Heart right ventricle (tissue), 16 donors: ENCODE measurements at regions not wholly inside any gene's neighbourhood (a gene's known extent, or its start where the extent isn't known, plus 50 kb on each side); places are given as distances from the start of the nearest gene placed in this dataset.
"Not testable (repeated sequence)": the region's sequence is repeated elsewhere in the genome, so short reads cannot be mapped to it uniquely, and the experiment has no call there.

Experiments
- ATAC-seq, 8 donors: fragments of 200-7000 bp; cut with Tn5 transposase; one replicate each; pipeline ENCODE4 v1.9.1; 2020; ENCODE audit warnings: mild to moderate bottlenecking in 8 of 8, moderate library complexity in 8 of 8, moderate number of reproducible peaks in 1 of 8
- DNase-seq, 2 donors: peaks; one replicate each; pipeline ENCODE4 v3.0.0-alpha.2; 2020
- H3K27ac ChIP-seq, 10 donors: fragments of 200-600 bp; sonication (generic) in 2 of 10; one replicate each; pipeline versions ENCODE4 v1.5.0 to v1.8.0; 2020 to 2022; ENCODE audit warnings: mild to moderate bottlenecking in 3 of 10
- H3K27me3 ChIP-seq, 7 donors: fragments of 200-600 bp; one replicate each; pipeline ENCODE4 v1.8.0; 2021 to 2022; ENCODE audit warnings: mild to moderate bottlenecking in 2 of 7
- H3K36me3 ChIP-seq, 9 donors: fragments of 200-600 bp; sonication (generic) in 1 of 9; one replicate each; pipeline versions ENCODE4 v1.5.0 to v1.8.0; 2020 to 2022; ENCODE audit warnings: mild to moderate bottlenecking in 2 of 9
- H3K4me1 ChIP-seq, 9 donors: fragments of 200-600 bp; sonication (generic) in 1 of 9; one replicate each; pipeline versions ENCODE4 v1.5.0 to v1.8.0; 2020 to 2022; ENCODE audit warnings: mild to moderate bottlenecking in 4 of 9
- H3K4me3 ChIP-seq, 10 donors: fragments of 200-600 bp; sonication (generic) in 2 of 10; one replicate each; pipeline versions ENCODE4 v1.5.0 to v1.8.0; 2020 to 2022; ENCODE audit warnings: mild to moderate bottlenecking in 7 of 10, moderate library complexity in 2 of 10
- H3K9me3 ChIP-seq, 11 donors: fragments of 200-600 bp in 10 of 11; sonication (generic) in 2 of 11; one replicate each; pipeline versions ENCODE4 v1.5.0 to v1.8.0; 2013 to 2022; ENCODE audit warnings: mild to moderate bottlenecking in 2 of 11, control low read depth in 1 of 11, moderate library complexity in 1 of 11
- WGBS, 2 donors: extraction: QIAGEN DNeasy Blood & Tissue Kit; methylation state at CpG; one replicate each; pipeline ENCODE4 v1.1.7; 2013; ENCODE audit warnings: inconsistent platforms in 1 of 2; 5-methylcytosine and 5-hydroxymethylcytosine counted together
- intact Hi-C, 10 donors: fragments of 100-400 bp; cut with DNase I; formaldehyde crosslinking; loops; one replicate each; pipeline versions ENCODE4 v1.11.1 to v1.14.2; 2022
- TF ChIP-seq, protein P1 (sequence below), 9 donors: fragments of 200-600 bp; sonication (generic) in 2 of 9; IDR thresholded peaks; one replicate each; pipeline versions ENCODE4 v1.5.0 to v1.8.0; 2021 to 2022; ENCODE audit warnings: antibody characterized with exemption in 9 of 9, mild to moderate bottlenecking in 5 of 9, moderate library complexity in 1 of 9
- donor health status: Arrhythmogenic right ventricular cardiomyopathy.
- donor health status: ischemic (EF 13 %, LVEDD 7.1; RV severe dilation, severe dysfunction).
- donor health status: healthy with polysubstance abuse.
- donor health status: DM: no; HTN: yes; CAD: no.
- donor health status: DM: no; HTN: no; CAD: no.
- donor health status: ischemic (EF 25% LVEDD 6.9; RV normal size, moderate dysfunction).
- donor health status: ischemic (EF 25% LVEDD 5.7; RV mildly dilated, moderate dysfunction).
- donor health status: healthy.
- donor health status: DM: yes; HTN: yes; CAD: no.
- donor health status: Ischemic cardiomyopathy.
- donor health status: ischemic (EF 35%, LVEDD 5.7; RV mildly dilated, moderate dysfunction).
- donor health status: nonischemic (EF 11% LVEDD 7.7; RV severe dilation, severe dysfunction).
- donor health status: DM: yes; HTN: yes; CAD: no.
- donor health status: PGD.
- donor health status: ischemic (EF 29% LVEDD 5.4; RV normal size, mild dysfunction).
- donor health status: nonischemic (EF 23%, LVEDD 6.1; RV moderate dilation, normal function).

DNA sequence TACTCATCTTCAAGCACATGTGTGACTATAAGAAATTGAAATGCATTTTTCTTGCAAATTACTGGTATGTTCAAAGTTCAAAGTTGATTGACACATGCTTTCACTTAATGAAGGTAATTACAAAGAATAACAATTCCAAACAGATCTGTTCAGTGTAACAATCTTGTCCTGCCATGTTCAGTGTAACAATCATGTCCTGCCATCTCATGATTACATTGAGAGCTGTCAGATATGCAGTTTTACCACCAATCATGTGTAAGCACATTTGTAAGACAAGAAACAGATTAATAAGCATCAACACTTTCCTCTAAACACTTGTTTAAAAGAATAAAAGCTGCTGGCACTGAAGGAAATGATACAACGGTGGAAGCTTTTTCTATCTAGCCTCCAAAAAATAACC lies 80.3 kb upstream of the ZNF281 start:
- no peaks in the 10 kb centered on the region for H3K36me3 ChIP-seq
- no peak overlapping the region for H3K27ac ChIP-seq
- DNase-seq (no peak), ATAC-seq (no peak)
- intact Hi-C loops, result loop anchor here in 1 of 10 donors (10.0 kb wide), 2 partner anchors 175 to 535 kb away; no protein-coding TSS in a partner anchor
- TF ChIP-seq, protein P1, sequence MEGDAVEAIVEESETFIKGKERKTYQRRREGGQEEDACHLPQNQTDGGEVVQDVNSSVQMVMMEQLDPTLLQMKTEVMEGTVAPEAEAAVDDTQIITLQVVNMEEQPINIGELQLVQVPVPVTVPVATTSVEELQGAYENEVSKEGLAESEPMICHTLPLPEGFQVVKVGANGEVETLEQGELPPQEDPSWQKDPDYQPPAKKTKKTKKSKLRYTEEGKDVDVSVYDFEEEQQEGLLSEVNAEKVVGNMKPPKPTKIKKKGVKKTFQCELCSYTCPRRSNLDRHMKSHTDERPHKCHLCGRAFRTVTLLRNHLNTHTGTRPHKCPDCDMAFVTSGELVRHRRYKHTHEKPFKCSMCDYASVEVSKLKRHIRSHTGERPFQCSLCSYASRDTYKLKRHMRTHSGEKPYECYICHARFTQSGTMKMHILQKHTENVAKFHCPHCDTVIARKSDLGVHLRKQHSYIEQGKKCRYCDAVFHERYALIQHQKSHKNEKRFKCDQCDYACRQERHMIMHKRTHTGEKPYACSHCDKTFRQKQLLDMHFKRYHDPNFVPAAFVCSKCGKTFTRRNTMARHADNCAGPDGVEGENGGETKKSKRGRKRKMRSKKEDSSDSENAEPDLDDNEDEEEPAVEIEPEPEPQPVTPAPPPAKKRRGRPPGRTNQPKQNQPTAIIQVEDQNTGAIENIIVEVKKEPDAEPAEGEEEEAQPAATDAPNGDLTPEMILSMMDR (IDR thresholded peaks at IDR 0.05), result no peak
- peaks cover 0 to 6% (median 0%) of the 10 kb centered on the region in 9 donors for H3K4me1 ChIP-seq
- WGBS, 2 donors, result 28 to 29% methylated on average over 1 of the region's 1 CpG
- peaks cover 0 to 17% (median 5%) of the 10 kb centered on the region in 7 donors for H3K27me3 ChIP-seq
- no peaks in the 10 kb centered on the region for H3K9me3 ChIP-seq
- H3K4me3 ChIP-seq, result no peak overlapping the region

DNA sequence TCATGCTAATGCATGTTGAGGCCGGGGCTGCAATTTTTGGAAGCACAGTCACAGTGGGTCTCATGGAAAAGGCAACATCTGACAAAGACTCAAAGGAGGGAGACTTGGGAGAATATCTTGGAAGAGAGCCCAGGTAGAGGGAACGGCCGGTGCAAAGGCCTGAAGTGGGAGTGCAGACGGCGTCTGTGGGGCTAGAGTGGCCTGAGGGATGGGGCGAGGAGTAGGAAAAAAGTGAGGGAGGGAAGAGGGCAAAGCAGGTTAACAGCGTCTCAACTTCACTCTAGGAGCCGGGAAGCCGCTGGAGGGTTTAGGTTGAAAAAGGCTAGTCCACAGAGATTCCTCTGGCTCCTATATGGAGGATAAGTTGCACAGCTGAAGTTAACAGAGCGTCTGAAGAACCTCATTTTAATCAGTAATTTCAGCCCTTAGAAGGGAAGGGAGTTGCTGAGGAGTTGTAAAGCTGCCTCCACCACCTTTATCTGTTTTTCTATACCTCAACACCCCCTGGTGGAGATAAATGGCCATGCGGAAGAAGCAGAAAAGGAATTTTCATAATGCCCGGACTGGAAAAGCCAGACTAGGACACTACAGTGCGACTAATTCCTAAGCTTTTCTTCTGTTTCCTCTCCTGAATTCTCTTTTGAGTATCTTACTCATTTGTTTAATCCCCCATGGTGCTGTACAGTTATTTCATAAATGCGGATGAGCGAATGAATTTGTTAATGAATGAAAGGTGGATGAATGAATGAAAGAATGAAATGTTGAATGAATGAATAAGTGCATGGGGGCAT lies 78.7 kb upstream of the ZNF281 start:
- Histone ChIP-seq H3K27ac (no peak overlapping the region), H3K27me3 (peaks cover 0 to 26% (median 8%) of the 10 kb centered on the region in 7 donors), H3K4me1 (peaks cover 0 to 11% (median 0%) of the 10 kb centered on the region in 9 donors), H3K4me3 (no peak overlapping the region), H3K9me3 (no peaks in the 10 kb centered on the region), H3K36me3 (no peaks in the 10 kb centered on the region)
- ATAC-seq, result peak in 6 of 8 donors; percentile 38 to 65 (median 54)
- TF ChIP-seq, protein P1 (IDR thresholded peaks at IDR 0.05), result peak; percentile 56 to 81 (median 78)
- intact Hi-C loops, result loop anchor here (1.0 to 10.0 kb wide), 14 partner anchors 64 to 1731 kb away; no protein-coding TSS in a partner anchor
- peak in 1 of 2 donors; percentile 43 for DNase-seq
- WGBS, 2 donors, result 21 to 22% methylated on average over 15 of the region's 15 CpGs

DNA sequence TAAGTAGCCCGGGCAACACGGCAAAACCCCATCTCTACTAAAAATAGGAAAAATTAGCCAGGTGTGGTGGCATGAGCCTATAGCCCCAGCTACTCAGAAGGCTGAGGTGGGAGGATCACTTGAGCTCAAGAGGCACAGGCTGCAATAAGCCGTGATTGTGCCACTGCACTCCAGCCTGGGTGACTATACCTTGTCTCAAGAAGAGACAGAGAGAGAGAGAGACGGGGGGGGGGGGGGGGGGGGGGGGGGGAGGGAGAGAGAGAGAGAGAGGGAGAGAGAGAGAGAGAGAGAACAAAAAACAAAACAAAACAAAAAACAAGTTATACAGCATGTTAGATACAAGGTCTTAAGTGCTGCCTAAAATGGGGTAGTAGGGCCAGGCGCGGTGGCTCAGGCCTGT lies 77.8 kb upstream of the ZNF281 start:
- TF ChIP-seq, protein P1 (IDR thresholded peaks at IDR 0.05), result no peak
- intact Hi-C loops, result loop anchor here (1.0 to 10.0 kb wide), 14 partner anchors 63 to 1730 kb away; no protein-coding TSS in a partner anchor

DNA sequence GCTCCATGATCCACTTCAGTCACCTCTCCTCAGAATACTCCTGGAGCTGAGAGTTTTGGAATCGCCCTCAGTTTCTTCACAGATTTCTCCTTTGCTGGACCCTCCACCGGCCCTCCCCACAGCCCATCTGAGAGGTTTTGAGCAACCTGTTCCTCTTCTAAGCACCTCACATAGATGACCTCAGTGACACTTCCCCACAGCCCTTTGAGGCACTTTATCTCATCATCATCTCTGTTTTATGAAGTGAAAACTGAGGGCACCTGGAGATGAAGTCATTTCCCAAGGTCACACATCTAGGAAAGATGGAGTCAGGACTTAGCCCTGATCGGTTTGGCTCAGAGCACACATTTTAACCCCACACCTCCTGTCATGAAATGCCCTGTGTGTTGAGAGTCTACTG lies 76.8 kb upstream of the ZNF281 start:
- 70 to 74% methylated on average over 3 of the region's 3 CpGs for WGBS, 2 donors
- TF ChIP-seq, protein P1 (IDR thresholded peaks at IDR 0.05), result no peak
- intact Hi-C loops, result loop anchor here in 9 of 10 donors (5.0 to 10.0 kb wide), 11 partner anchors 62 to 1729 kb away; no protein-coding TSS in a partner anchor

More for the DNA sequence above, 77.8 kb upstream of the ZNF281 start:
- no peak overlapping the region for H3K27ac ChIP-seq
- no peaks in the 10 kb centered on the region for H3K36me3 ChIP-seq
- no peak for DNase-seq
- no peak for ATAC-seq
- no peak overlapping the region for H3K4me3 ChIP-seq
- 84 to 89% methylated on average over 5 of the region's 6 CpGs for WGBS, 2 donors
- peaks cover 0 to 26% (median 12%) of the 10 kb centered on the region in 7 donors for H3K27me3 ChIP-seq
- peaks cover 0 to 18% (median 0%) of the 10 kb centered on the region in 9 donors for H3K4me1 ChIP-seq
- no peaks in the 10 kb centered on the region for H3K9me3 ChIP-seq

DNA sequence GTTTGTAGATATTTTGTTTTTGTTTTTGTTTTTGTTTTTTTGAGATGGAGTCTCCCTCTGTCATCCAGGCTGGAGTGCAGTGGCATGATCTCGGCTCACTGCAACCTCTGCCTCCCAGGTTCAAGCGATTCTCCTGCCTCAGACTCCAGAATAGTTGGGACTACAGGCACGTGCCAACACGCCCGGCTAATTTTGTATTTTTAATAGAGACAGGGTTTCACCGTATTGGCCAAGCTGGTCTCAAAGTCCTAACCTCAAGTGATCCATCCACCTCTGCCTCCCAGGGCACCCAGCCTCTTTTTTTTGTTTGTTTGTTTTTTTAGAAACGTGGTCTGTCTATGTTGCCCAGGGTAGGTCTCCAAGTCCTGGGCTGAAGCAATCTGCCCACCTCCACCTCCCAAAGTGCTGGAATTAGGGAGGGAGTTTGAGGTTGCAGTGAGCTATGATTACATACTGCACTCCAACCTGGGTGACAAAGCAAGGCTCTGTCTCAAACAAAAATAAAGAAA lies 74.7 kb upstream of the ZNF281 start:
- not testable (repeated sequence) for H3K9me3 ChIP-seq, DNase-seq, H3K36me3 ChIP-seq, ATAC-seq, H3K4me3 ChIP-seq, H3K27ac ChIP-seq
- Histone ChIP-seq H3K4me1 (peaks cover 0 to 18% (median 0%) of the 10 kb centered on the region in 9 donors), H3K27me3 (peaks cover 0 to 32% (median 10%) of the 10 kb centered on the region in 7 donors)
- 91% methylated on average over 7 of the region's 7 CpGs for WGBS, 2 donors
- intact Hi-C loops, result loop anchor here in 7 of 10 donors (10.0 kb wide), 6 partner anchors 60 to 800 kb away; no protein-coding TSS in a partner anchor

More for the DNA sequence above, 76.8 kb upstream of the ZNF281 start:
- Histone ChIP-seq H3K4me1 (peaks cover 0 to 18% (median 0%) of the 10 kb centered on the region in 9 donors), H3K36me3 (no peaks in the 10 kb centered on the region), H3K27ac (no peak overlapping the region), H3K9me3 (no peaks in the 10 kb centered on the region), H3K27me3 (peaks cover 0 to 26% (median 12%) of the 10 kb centered on the region in 7 donors), H3K4me3 (no peak overlapping the region)
- ATAC-seq (no peak), DNase-seq (no peak)
